CD4-positive, alpha-beta T cell treated with Interleukin-2 at 100 ng/mL for 4 hours (primary cell): ENCODE measurements at regions not wholly inside any gene's neighbourhood (a gene's known extent, or its start where the extent isn't known, plus 50 kb on each side); places are given as distances from the start of the nearest gene placed in this dataset.

ENCODE experiments used
- DNase-seq: peaks from one replicate; pipeline ENCODE4 v3.0.0-alpha.2; 2020; ENCODE audit warnings: low spot score

DNA sequence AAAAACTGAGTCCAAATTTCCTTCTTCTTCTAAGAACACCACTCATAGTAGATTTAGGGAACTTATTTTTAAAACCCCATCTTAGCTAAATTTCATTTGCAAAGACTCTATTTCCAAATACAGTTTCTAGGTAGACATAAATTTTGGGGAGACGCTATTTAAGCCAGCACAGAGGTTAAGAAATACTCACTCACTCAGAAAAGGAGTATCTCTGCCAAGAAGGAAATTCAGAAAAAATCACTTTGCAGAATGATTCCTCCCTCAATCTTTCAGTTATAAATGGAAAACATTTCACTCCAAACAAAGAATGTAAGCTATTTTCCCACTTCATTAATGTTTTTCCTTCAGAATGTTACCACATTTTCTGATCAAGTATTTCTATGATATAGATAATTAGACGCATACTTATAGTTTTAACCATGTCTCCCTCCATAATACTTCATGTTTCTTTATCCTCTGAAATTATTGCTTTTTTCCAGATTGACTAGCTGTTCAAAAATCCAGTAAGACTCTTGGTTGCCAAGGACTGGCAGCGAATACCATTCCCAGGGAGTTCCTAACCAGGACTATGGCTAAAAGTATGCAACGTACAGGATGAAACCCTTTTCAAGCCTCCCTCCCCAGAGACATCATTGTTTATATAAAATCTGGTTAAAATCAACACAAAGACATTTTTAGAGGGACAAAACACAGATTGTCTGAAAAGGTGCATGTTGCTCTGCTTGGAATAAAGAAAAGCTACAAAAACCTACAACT lies 52.5 kb upstream of the RXFP2 start:
- no peak for DNase-seq
